Neural progenitor cell (in vitro differentiated cells): ENCODE measurements at regions not wholly inside any gene's neighbourhood (a gene's known extent, or its start where the extent isn't known, plus 50 kb on each side); places are given as distances from the start of the nearest gene placed in this dataset.

Source experiments
- EZH2phosphoT487 ChIP-seq: fragments of 200-600 bp; sonication (generic); IDR thresholded peaks from 2 replicates; pipeline ENCODE4 v1.6.1; 2017; ENCODE audit warnings: antibody characterized with exemption
- TF ChIP-seq, protein P1 (sequence below): fragments of 200-600 bp; sonication (generic); IDR thresholded peaks from 2 replicates; pipeline ENCODE4 v1.5.1; 2017; ENCODE audit warnings: antibody characterized with exemption, mild to moderate bottlenecking

DNA sequence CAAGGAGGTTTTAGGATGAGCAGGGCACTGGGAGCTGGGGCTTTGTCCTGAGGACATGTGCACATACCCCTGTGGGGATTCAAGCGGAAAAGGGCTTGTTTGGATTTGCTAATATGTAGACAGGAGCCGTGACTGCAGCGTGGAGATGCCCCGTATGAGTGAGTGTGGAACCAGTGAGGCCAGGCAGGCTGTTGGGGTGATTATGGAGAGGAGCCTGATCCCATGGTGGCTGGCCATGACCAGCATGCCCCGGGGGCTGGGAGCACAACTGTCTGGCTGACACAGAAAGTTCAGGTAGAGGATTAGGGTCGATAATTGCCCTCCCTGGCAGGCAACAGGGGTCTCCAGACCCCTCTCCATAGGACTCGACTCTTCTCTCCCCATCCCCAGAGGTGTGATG is 68.8 kb upstream of the STX18 start:
- TF ChIP-seq, protein P1, sequence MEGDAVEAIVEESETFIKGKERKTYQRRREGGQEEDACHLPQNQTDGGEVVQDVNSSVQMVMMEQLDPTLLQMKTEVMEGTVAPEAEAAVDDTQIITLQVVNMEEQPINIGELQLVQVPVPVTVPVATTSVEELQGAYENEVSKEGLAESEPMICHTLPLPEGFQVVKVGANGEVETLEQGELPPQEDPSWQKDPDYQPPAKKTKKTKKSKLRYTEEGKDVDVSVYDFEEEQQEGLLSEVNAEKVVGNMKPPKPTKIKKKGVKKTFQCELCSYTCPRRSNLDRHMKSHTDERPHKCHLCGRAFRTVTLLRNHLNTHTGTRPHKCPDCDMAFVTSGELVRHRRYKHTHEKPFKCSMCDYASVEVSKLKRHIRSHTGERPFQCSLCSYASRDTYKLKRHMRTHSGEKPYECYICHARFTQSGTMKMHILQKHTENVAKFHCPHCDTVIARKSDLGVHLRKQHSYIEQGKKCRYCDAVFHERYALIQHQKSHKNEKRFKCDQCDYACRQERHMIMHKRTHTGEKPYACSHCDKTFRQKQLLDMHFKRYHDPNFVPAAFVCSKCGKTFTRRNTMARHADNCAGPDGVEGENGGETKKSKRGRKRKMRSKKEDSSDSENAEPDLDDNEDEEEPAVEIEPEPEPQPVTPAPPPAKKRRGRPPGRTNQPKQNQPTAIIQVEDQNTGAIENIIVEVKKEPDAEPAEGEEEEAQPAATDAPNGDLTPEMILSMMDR = no peak
- no peak for TF ChIP-seq EZH2phosphoT487
